Left forelimb (tissue), 1 donor: ENCODE measurements at regions not wholly inside any gene's neighbourhood (a gene's known extent, or its start where the extent isn't known, plus 50 kb on each side); places are given as distances from the start of the nearest gene placed in this dataset.
"Not testable (repeated sequence)": the region's sequence is repeated elsewhere in the genome, so short reads cannot be mapped to it uniquely, and the experiment has no call there.

Experiments used
- DNase-seq: peaks from one replicate; pipeline ENCODE4 v3.0.0-alpha.2; 2018; ENCODE audit warnings: low spot score

DNA sequence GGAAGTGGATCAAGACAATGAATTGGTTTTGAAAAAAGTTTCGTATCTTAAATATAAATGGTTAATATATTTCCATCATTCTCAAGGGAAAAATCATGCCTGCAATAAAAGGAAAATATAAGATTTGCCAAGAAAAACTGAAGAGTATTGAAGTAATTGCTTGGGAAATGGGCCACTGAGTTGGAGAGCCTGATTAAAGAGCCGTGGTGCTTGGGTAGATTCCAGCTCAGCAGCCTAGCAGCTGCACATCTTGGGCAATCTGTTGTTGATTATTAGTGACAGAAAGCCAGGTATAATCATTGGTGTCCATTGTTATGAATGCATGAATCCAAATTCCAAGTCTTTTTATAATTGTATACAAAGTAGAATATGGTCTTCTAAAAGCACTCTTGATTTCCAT is 800.9 kb upstream of the CHORDC1 start:
- no peak for DNase-seq

GRCh38 chr11:91011503-91011902 is 788.7 kb upstream of the CHORDC1 start:
- no peak for DNase-seq

- DNase-seq = no peak
Measured at GRCh38 chr11:91005458-91005857, 782.6 kb upstream of the CHORDC1 start.

GRCh38 chr11:90997241-90997640 is 774.4 kb upstream of the CHORDC1 start:
- DNase-seq = no peak

GRCh38 chr11:90972159-90972558 is 749.3 kb upstream of the CHORDC1 start:
- DNase-seq = not testable (repeated sequence)

GRCh38 chr11:90947930-90948329 is 725.1 kb upstream of the CHORDC1 start:
- DNase-seq = no peak

DNA sequence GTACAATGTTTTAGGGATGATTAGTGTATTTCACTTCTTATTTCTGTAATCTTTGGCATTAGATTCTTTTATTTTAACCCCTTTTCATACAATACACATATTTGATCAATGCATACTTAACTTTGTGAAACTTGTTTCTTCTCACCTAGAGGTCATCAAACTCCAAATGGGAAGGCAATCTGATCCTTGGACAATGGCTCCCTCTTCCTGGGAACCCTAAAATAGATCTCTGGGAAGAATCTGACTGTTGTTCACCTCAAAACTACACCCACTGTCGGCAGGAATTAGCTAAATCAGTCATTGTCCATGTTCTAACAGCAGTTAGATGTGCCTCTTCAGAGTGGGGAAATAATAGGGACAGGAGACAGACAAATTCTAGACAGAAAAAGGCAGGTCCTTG is 707.4 kb upstream of the CHORDC1 start:
- DNase-seq = no peak

GRCh38 chr11:90919332-90919731 is 696.5 kb upstream of the CHORDC1 start:
- no peak for DNase-seq

GRCh38 chr11:90916706-90917105 is 693.9 kb upstream of the CHORDC1 start:
- DNase-seq = no peak

GRCh38 chr11:90913131-90913668 is 690.4 kb upstream of the CHORDC1 start:
- no peak for DNase-seq

GRCh38 chr11:90912631-90913030 is 689.8 kb upstream of the CHORDC1 start:
- DNase-seq = no peak

GRCh38 chr11:90911192-90911591 is 688.3 kb upstream of the CHORDC1 start:
- no peak for DNase-seq

DNA sequence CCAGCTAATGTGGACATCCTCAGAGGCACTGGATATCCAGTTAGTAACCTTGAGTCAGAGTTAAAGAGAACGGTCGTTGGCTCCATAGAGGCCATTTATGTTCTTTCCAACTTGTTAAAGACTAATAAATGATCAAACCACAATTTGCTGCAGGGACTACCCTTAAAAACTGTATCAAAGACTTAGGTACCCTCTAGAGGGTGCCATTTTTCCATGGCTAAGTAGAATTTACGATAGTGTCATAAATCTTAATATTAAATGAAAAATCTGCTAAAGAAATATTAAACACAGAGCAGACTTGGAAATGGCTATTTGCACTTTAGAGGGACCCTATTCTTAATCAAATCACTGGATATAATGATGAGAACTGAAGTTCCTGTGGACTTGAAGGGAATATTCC is 685.2 kb upstream of the CHORDC1 start:
- DNase-seq = no peak

GRCh38 chr11:90895850-90896249 is 673.0 kb upstream of the CHORDC1 start:
- no peak for DNase-seq

DNA sequence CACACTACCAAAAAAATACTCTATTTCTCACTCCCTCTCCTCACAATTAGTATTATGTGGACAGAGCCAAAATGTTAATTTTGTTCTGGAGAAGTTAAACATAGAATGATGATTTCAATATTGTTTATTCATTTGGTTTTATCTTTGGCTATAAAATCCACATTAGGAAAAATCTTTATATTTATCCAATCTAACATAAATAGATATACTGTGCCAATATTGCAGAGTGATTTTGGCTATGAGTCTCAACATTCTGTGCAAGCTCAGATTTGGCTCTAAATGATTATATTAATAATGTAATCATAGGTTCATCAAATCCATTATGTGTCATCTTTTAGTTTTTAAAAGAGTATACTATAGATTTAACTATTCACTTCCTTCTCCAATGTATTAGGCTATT is 667.5 kb upstream of the CHORDC1 start:
- DNase-seq = no peak

DNA sequence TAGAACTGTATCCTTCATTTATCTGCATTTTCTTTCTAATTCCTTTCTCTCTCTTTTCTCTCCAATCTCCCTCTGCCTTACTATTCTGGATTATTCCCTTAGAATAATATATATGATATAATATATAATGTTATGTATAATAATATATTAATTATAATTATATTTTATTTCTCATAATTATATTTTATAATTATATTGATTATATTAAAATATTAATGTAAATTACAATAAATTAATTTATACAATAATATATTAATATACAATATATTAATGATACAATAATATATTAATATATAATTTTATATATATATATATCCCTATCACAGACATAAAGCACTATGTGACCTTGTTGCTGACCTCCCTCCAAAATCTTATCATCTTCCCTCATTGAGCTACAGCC is 661.3 kb upstream of the CHORDC1 start:
- DNase-seq = no peak

- no peak for DNase-seq
Measured at GRCh38 chr11:90874986-90875385, 652.1 kb upstream of the CHORDC1 start.

DNA sequence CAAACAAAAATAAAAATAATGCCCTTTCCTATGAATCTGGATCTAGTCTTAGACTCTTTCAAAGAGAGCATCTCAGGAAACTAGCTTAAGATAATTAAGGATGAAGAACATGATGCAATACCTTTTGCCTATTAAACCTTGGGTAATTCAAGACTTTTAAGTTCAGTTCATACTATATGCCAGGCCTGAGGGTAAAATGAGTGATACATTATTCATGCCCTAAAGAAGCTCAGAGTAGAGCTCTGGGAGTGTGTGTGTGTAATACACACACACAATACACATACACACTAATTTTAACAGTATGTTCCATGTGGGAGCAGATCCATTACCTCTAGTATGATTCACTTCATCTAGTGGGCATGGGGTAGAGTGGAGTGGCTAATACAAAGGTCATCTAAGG is 651.4 kb upstream of the CHORDC1 start:
- no peak for DNase-seq

- DNase-seq = no peak
Measured at GRCh38 chr11:90867416-90867815, 644.6 kb upstream of the CHORDC1 start.

DNA sequence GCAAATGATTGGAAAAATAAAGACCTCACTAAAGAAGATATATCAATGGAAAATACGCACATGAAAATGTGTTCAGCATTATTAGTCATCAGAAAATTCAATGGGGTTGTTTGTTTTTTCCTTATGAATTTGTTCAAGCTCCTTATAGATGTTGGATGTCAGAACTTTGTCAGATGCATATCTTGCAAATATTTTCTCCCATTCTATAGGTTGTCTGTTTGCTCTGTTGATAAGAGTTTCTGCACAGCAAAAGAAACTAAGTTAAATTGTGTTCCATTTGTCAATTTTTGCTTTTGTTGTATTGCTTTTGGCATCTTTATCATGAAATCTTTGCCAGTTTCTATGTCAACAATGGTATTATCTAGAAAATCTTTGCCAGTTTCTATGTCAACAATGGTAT is 633.9 kb upstream of the CHORDC1 start:
- no peak for DNase-seq

DNA sequence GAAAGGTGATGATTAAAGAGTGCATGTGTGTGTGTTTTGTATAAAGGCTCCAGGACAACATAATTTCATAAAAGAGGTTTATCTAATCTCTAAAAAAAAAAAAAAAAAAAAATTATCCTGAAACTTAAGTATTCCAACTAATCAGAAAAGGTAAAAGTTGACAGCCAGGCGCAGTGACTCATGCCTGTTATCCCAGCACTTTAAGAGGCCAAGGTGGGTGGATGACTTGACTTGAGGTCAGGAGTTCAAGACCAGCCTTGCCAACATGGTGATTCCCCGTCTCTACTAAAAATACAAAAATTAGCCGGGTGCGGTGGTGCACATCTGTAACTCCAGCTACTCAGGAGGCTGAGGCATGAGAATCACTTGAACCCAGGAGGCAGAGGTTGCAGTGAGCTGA is 632.7 kb upstream of the CHORDC1 start:
- DNase-seq = no peak

- DNase-seq = no peak
Measured at GRCh38 chr11:90851196-90851595, 628.3 kb upstream of the CHORDC1 start.

DNA sequence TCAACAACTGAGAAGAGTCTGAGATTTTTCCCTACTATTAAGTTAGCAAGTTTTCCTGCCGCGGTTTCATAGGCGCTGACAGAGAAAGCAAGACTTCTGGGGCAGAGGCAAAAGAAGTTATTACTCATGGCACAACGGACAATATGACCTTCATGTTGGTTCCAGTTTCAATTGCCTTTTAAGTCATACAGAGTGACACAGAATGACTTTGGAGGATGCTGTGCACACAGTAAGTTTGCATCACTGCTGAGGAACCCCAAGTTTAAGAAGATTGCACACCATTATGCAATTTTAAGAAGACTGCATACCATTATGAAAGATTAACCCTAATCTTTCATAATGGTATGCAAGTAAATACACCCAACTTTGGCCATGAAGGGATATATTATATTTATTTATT is 626.5 kb upstream of the CHORDC1 start:
- no peak for DNase-seq

DNA sequence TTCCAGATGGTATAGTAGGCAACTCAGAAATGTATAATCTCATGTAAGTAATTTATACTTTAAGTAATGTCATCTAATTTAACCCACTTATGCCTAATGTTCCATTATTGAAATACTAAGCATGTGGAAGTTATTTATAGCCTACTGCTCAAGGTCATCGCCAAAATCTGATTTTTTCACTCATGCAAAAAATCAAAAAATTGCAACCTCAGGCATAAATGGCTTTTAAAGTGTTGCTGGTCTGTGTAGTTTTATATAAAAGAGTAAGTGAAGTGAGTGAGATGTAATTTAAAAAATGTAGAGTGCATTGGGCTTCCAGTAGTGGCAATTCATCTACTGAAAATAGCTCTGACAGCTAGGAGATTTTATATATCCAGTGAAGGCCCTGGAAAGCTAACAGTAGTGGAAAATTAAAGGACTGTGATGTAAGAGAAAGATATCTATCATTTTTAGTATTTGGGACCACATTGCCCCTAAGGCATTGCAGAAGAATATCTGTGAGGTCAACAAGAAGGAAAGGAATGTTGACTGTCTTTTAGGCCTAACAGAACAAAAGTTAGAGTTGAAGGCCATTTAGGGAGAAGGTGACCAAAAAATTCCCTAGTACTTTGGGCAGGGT is 624.5 kb upstream of the CHORDC1 start:
- DNase-seq = no peak
